ENCODE measurements at regions not wholly inside any gene's neighbourhood (a gene's known extent, or its start where the extent isn't known, plus 50 kb on each side); places are given as distances from the start of the nearest gene placed in this dataset.

- no peaks in the 10 kb centered on the region for H3K4me1 ChIP-seq (ENCODE audit: insufficient read depth, low read length, poor library complexity, severe bottlenecking)
- BruUV-seq (replicated peaks): no TSS peak
- DNase-seq (ENCODE audit: low spot score): no peak
- H3K27ac ChIP-seq (ENCODE audit: low read depth, low read length, poor library complexity, severe bottlenecking): no peak overlapping the region
- ChIA-PET POLR2A (ENCODE audit: low non-redundant PET) (interaction anchor here (0.6 kb wide), 1 partner anchor 259 kb away, joined by 3 read pairs; no protein-coding TSS in a partner anchor), CTCF (interaction anchor here (0.6 kb wide), 1 partner anchor 168 kb away, joined by 3 read pairs; no protein-coding TSS in a partner anchor)
- no peak overlapping the region for H3K4me3 ChIP-seq (ENCODE audit: low read depth, low read length, poor library complexity, severe bottlenecking)
- intact Hi-C loops (cut with micrococcal nuclease; ENCODE audit: unreplicated experiment): no loop called here
- no peaks in the 10 kb centered on the region for H3K36me3 ChIP-seq (ENCODE audit: insufficient read depth, low read length, poor library complexity, severe bottlenecking)
- no peak for TF ChIP-seq CTCF (conservative IDR thresholded peaks at IDR 0.05; ENCODE audit: low read depth, low read length)
- TF ChIP-seq EZH2 (IDR thresholded peaks at IDR 0.05; ENCODE audit: borderline replicate concordance, low read depth, low read length, poor library complexity, severe bottlenecking): no peak
- H3K27me3 ChIP-seq (replicated peaks; ENCODE audit: insufficient read depth, low read depth, low read length, poor library complexity): no peaks in the 10 kb centered on the region
- H3K9me3 ChIP-seq (ENCODE audit: low read depth, low read length, poor library complexity, severe bottlenecking): no peaks in the 10 kb centered on the region
Measured at GRCh38 chr2:144010096-144010836, 509.7 kb downstream of the ZEB2 start.

GRCh38 chr2:144006139-144006538 is 513.8 kb downstream of the ZEB2 start:
- intact Hi-C loops (cut with micrococcal nuclease; ENCODE audit: unreplicated experiment): no loop called here
- no peak for DNase-seq (ENCODE audit: low spot score)
- BruUV-seq (replicated peaks): no TSS peak
- ChIA-PET CTCF (no interaction called here), POLR2A (ENCODE audit: low non-redundant PET) (no interaction called here)
- Histone ChIP-seq H3K9me3 (ENCODE audit: low read depth, low read length, poor library complexity, severe bottlenecking) (no peaks in the 10 kb centered on the region), H3K4me1 (ENCODE audit: insufficient read depth, low read length, poor library complexity, severe bottlenecking) (no peaks in the 10 kb centered on the region), H3K36me3 (ENCODE audit: insufficient read depth, low read length, poor library complexity, severe bottlenecking) (no peaks in the 10 kb centered on the region), H3K27ac (ENCODE audit: low read depth, low read length, poor library complexity, severe bottlenecking) (no peak overlapping the region), H3K27me3 (replicated peaks; ENCODE audit: insufficient read depth, low read depth, low read length, poor library complexity) (no peaks in the 10 kb centered on the region), H3K4me3 (ENCODE audit: low read depth, low read length, poor library complexity, severe bottlenecking) (no peak overlapping the region)
- TF ChIP-seq CTCF (conservative IDR thresholded peaks at IDR 0.05; ENCODE audit: low read depth, low read length): no peak
- TF ChIP-seq EZH2 (IDR thresholded peaks at IDR 0.05; ENCODE audit: borderline replicate concordance, low read depth, low read length, poor library complexity, severe bottlenecking): no peak

- intact Hi-C loops (cut with micrococcal nuclease; ENCODE audit: unreplicated experiment): no loop called here
- Histone ChIP-seq H3K27me3 (replicated peaks; ENCODE audit: insufficient read depth, low read depth, low read length, poor library complexity) (no peaks in the 10 kb centered on the region), H3K4me3 (ENCODE audit: low read depth, low read length, poor library complexity, severe bottlenecking) (no peak overlapping the region), H3K4me1 (ENCODE audit: insufficient read depth, low read length, poor library complexity, severe bottlenecking) (no peaks in the 10 kb centered on the region), H3K9me3 (ENCODE audit: low read depth, low read length, poor library complexity, severe bottlenecking) (no peaks in the 10 kb centered on the region), H3K27ac (ENCODE audit: low read depth, low read length, poor library complexity, severe bottlenecking) (no peak overlapping the region), H3K36me3 (ENCODE audit: insufficient read depth, low read length, poor library complexity, severe bottlenecking) (no peaks in the 10 kb centered on the region)
- BruUV-seq (replicated peaks): no TSS peak
- CTCF ChIA-PET: no interaction called here
- POLR2A ChIA-PET (ENCODE audit: low non-redundant PET): no interaction called here
- TF ChIP-seq CTCF (conservative IDR thresholded peaks at IDR 0.05; ENCODE audit: low read depth, low read length): no peak
- no peak for TF ChIP-seq EZH2 (IDR thresholded peaks at IDR 0.05; ENCODE audit: borderline replicate concordance, low read depth, low read length, poor library complexity, severe bottlenecking)
- DNase-seq (ENCODE audit: low spot score): no peak
Measured at GRCh38 chr2:144004742-144005141, 515.2 kb downstream of the ZEB2 start.
